GM10266 (cell line): ENCODE measurements at regions not wholly inside any gene's neighbourhood (a gene's known extent, or its start where the extent isn't known, plus 50 kb on each side); places are given as distances from the start of the nearest gene placed in this dataset.

ENCODE experiments used
- DNase-seq: peaks from one replicate; pipeline ENCODE4 v3.0.0; 2012; ENCODE audit errors: extremely low spot score
- CTCF ChIP-seq: IDR thresholded peaks from 2 replicates; pipeline ENCODE4 v1.5.1; 2012; ENCODE audit warnings: mild to moderate bottlenecking, low read depth; ENCODE audit not compliant: control insufficient read depth, insufficient read depth; ENCODE audit errors: missing control alignments

GRCh38 chr22:48357196-48357595 is 1470.5 kb downstream of the BRD1 start:
- DNase-seq = no peak
- no peak for TF ChIP-seq CTCF

GRCh38 chr22:48356731-48357130 is 1470.9 kb downstream of the BRD1 start:
- no peak for DNase-seq
- TF ChIP-seq CTCF = no peak

GRCh38 chr22:48354096-48354495 is 1473.6 kb downstream of the BRD1 start:
- DNase-seq = no peak
- TF ChIP-seq CTCF = no peak

- TF ChIP-seq CTCF = no peak
- DNase-seq = no peak
These were observed 1474.3 kb downstream of the BRD1 start for GRCh38 chr22:48353116-48353947.

GRCh38 chr22:48352086-48352911 is 1475.4 kb downstream of the BRD1 start:
- TF ChIP-seq CTCF = no peak
- DNase-seq = no peak

GRCh38 chr22:48351376-48352085 is 1476.1 kb downstream of the BRD1 start:
- DNase-seq = no peak
- TF ChIP-seq CTCF = no peak
